LNCaP clone FGC (cell line): ENCODE measurements at regions not wholly inside any gene's neighbourhood (a gene's known extent, or its start where the extent isn't known, plus 50 kb on each side); places are given as distances from the start of the nearest gene placed in this dataset.
A peak's percentile ranks its signal among the peaks of the same experiment; 100 is the strongest.

Experiments used
- DNase-seq: peaks from one replicate; pipeline ENCODE4 v3.0.0-alpha.2; 2011; ENCODE audit warnings: low read depth
- H3K4me3 ChIP-seq: 2 replicates; pipeline ENCODE4 v1.5.1; 2011; ENCODE audit warnings: mild to moderate bottlenecking, low read depth, low read length, control low read depth
- CTCF ChIP-seq: IDR thresholded peaks from 2 replicates; pipeline ENCODE4 v1.5.1; 2012; ENCODE audit warnings: mild to moderate bottlenecking; ENCODE audit not compliant: control insufficient read depth, insufficient read depth; ENCODE audit errors: extremely low read depth

GRCh38 chr12:64931321-64931720 is 106.9 kb downstream of the TBC1D30 start:
- no peak for TF ChIP-seq CTCF
- no peak for DNase-seq
- no peak overlapping the region for H3K4me3 ChIP-seq

GRCh38 chr12:64931981-64932380 is 107.5 kb downstream of the TBC1D30 start:
- H3K4me3 ChIP-seq = no peak overlapping the region
- TF ChIP-seq CTCF = no peak
- DNase-seq = no peak

DNA sequence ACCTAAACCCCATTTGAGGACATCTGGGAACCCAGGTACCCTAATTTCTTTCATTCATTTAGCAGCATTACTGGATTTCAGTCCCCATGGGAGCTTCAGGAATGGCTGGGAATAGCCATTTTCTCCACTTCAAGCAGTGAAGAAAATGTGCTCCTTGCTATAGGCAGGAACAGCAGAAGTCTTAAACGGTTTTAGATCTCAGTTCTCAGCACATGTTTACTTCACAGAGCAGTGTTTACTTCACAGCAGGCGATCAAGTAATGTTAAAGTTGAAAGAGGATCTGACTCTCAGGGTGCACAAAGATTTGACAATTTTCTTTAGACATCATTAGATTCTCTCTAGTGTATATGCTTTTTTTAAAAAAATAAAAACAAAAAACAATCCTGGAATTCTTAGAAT is 109.3 kb downstream of the TBC1D30 start:
- DNase-seq = no peak
- no peak for TF ChIP-seq CTCF
- H3K4me3 ChIP-seq = no peak overlapping the region

- TF ChIP-seq CTCF = no peak
- no peak for DNase-seq
- H3K4me3 ChIP-seq = no peak overlapping the region
Measured at GRCh38 chr12:64937452-64937851, 113.0 kb downstream of the TBC1D30 start.

- no peak overlapping the region for H3K4me3 ChIP-seq
- TF ChIP-seq CTCF = 0 out of 2 replicates have a peak, but pooled peaks have one; percentile 4
- no peak for DNase-seq
Measured at GRCh38 chr12:64938179-64938578, 113.7 kb downstream of the TBC1D30 start.

DNA sequence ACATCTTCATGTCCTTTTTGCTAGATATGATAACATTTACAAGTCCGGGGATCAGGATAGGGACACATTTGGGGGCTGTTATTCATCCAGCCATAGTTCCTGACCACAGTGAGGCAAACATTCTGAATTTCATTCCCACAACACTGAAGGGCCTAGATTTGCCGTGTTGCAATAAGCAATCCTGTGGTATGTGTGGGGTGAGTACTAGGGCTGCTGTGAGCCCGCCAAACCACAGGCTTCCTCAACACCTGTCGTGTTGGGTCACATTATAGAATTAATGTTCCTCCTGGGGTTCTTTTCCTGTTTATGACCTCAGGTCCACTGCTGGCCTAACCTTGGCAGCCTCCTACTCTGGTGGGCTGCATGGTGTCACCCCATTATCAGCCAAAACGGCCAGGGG is 119.2 kb downstream of the TBC1D30 start:
- H3K4me3 ChIP-seq = no peak overlapping the region
- no peak for TF ChIP-seq CTCF
- no peak for DNase-seq

DNA sequence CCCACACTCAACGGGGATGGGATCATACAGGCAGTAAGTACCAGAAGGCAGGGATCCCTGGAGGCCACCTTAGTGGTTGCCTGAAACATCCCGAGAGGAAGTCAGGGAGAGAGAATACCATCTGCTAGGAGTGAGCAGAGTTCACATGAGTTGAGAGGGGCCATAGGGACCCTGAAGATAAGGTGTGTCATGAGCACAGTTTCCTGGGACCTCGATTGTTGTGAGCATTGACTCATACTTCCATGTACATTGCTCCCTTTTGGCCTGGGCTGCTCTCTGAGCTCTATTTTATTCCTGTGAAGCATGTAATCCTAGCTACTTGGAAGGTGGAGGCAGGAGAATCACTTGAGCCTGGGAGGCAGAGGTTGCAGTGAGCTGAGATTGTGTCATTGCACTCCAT is 120.5 kb downstream of the TBC1D30 start:
- TF ChIP-seq CTCF = no peak
- DNase-seq = no peak

More for the DNA sequence above, 120.5 kb downstream of the TBC1D30 start:
- no peak overlapping the region for H3K4me3 ChIP-seq
